CD4-positive, alpha-beta T cell treated with Interleukin-10 for 1 hour (primary cell): ENCODE measurements at regions not wholly inside any gene's neighbourhood (a gene's known extent, or its start where the extent isn't known, plus 50 kb on each side); places are given as distances from the start of the nearest gene placed in this dataset.

Source experiments
- DNase-seq: peaks from one replicate; pipeline ENCODE4 v3.0.0-alpha.2; 2020

DNA sequence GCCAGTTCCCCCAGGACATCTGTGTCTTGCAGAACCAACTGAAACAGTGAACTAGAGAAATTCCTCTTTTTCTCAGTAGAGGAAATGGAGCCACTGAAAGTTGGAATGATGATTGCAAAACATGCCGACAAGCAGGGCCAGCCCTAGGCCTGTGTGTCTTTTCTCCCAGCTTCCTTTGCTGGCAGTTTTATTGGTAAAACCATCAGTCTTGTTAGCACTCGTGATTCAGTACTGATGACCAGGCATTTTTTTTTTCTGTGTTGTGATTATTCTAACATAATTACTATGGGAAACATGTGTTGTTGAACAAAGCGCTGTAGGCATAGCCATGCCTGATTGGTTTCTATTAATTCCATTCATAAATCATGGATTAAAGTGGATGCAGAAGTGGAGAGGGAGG, 620.7 kb downstream of the AACS start:
- no peak for DNase-seq

DNA sequence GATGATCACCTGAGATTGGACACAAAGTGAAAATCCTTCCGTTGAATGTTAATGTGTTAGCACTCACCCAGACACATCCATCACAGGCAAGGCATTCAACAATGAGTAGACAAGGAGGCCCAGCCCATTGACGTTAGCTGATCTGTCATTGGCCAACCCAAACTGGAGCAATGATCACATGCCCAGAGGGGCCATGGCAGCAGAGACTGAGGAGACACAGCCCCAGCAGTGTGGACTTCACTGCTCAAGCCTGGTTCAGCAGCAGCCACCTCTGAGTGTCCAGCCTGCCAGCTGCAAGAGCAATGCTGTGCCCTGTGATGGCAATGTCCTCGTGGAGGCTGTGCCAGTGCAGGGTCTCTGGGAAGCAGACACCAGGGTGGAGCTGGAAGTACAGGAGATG, 622.2 kb downstream of the AACS start:
- DNase-seq = no peak

DNA sequence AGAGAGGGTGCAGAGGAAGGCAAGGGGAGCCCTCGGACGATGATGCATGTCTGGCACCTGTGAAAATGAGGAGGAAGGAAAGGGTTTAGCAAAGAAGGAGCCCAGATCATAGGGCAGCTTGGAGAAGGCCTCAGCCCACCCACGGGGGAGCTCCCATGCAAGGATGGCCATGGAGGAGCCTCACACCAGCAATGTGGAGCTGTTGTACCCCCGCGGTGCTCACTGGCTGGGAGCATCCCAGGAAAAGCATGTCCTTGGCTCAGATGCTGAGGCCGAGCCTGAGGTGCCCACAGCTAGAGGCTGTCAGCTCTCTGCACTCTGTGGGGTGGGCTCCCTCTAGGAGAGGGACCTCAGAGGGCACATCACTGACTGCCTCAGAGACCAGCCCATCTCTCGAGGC, 622.6 kb downstream of the AACS start:
- no peak for DNase-seq

DNA sequence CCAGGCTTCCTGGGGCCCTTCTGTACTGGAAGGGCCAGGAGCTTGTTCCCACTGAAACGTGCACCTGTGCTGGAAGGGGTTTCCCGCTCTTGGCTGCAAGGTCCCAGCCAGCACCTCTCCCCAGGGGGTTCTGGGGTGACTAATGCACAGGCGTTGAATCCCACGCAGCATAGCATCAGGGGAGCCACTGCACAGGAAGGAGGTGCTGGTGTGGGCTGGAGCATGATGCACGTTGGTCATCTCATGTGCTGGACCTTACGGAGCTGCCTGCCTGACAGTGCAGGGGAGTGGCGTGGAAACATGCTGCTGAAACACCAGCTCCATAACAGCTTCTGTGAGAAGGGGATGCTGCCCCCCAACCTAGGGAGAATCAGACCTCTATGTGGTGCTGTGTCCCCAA, 623.0 kb downstream of the AACS start:
- DNase-seq = no peak

DNA sequence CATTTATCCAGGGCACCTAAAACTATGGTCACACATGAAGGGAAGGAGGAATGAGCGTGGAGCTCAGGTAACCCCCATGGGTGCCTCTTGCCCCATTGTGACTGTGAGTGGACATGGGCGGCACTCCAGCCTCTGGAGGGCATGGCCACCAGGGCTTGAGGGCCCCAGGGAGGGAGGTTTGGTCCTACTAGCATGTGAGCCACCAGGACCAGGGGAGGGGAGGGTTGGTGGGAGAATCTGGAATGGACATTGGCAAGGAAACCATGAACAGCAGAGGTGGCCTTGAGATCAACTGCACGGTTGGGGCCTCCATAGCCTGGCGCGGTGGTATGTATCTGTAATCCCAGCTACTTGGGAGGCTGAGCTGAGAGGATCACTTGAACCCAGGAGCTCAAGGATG, 623.6 kb downstream of the AACS start:
- DNase-seq = no peak

DNA sequence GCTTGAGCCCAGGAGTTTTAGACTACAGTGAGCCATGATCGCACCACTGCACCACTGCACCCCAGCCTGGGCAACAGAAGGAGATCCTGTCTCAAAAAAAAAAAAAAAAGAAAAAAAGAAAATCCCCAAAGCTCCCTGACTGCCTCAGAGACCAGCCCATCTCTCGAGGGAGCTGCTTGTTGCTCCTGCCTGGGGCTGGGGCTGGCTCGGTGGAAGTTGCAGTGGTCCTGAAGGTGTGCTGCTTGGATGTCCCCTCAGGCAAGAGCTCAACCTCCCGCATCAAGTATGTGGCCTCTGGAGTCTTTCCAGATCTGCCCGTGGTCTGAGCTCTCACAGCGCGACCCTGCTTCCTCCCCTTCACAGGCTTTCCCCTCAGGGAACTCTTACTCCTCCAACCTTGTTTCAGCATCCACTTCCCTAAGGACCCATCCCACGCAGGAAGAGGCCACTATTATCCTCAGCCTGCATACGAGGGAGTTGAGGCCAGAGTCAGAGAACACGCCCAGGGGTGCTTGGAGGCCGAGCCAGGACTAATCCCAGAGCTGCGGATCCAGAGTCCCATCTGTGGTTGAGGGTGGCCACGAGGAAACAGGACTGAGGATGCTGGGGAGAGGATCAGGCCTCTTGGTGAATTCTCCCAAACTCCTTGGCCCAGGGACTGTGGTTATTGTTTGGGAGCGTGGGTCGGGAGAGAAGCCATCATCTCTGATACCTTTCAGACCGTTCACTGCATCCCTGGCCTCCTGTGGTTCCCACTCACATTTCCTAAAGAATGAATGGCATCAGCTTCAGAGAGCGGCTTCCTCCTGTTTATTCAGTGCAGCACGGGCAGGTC, 624.6 kb downstream of the AACS start:
- no peak for DNase-seq

DNA sequence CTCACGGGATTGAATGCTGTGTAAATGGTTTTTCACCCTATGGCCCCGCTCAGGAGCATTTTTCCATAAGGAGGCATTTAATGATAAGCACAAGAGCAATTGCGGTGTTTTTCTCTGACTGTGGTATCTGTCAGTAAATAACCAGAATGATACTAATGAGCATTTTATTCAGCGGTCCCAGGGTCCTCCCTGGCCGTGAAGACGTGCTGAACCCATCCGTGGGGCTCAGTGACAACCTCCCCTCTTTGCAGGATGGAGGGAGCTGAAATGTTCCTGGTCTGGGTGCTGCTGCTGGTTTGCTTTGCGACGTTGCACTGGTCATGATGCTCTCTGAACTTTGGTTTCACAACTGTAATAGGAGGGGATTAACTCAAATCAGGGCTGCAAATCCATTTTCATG, 625.6 kb downstream of the AACS start:
- DNase-seq = no peak

DNA sequence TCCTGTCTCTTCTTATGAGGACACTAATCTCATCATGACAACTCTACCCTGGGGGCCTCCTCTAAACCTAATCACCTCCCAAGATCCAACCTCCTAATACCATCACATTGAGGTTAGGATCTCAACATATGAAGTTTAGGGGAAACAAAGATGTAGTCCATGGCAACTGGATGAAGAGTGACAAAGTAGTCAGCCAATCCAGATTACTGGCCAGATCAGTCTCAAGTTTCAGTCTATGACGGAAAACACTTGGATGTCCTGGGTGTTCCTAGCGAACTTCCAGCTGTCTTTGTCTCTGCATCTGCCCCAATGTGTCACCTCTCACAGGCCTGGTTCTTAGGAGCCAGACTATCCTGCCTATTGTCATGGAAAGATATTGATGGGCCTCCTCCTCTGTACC, 630.8 kb downstream of the AACS start:
- DNase-seq = no peak

DNA sequence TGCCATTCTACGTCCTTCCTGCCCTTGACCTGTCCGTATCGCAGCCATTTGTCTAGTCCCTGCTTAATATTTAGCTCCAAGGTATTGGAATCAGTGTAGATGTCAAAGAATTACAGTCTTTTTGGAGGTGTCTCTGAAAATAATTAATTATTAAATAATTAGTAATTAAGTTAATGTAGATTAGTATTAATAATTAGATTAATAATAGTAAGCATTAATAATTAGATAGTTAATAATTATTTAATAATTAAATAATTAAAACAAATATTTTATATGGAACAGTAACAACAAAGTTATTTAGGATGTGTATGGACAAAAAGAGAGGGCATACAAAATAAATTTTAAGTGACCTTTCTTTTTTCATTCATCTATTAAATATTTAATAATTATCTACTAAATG, 639.6 kb downstream of the AACS start:
- DNase-seq = no peak

DNA sequence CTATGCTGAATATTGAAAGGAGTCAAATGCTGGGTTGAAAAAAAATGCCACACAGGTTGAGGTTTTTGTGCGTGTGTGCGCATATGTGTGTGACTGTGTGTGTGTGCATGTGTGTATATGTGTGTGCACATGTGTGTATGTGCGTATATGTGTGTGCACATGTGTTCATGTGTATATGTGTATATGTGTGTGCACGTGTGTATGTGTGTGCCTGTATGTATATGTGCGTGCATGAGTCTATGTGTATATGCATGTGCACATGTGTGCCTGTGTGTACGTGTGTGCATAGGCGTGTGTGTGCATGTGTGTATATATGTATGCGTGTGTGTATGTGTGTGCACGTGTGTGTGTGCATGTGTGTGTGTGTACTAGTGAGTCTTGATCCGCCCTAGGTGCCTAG, 655.7 kb downstream of the AACS start:
- DNase-seq = no peak

DNA sequence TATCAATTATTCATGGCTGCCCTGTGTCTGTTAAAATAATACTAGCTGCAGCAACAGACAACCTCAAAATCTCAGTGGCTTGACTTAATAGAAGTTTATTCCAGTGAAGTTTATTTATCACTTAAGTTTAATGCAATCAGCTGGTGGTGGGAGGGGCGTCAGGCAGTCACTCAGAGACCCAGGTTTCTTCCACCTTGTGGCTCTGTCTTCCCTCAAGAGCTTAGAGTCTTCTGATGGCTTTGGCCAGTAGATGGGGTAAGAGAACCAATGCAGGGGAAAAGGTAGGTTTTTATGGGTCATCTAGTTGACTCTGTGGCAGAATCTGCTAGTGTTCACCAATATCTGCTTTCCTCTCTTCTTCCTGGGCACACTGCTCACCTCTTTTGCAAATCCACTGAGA, 668.9 kb downstream of the AACS start:
- DNase-seq = no peak

DNA sequence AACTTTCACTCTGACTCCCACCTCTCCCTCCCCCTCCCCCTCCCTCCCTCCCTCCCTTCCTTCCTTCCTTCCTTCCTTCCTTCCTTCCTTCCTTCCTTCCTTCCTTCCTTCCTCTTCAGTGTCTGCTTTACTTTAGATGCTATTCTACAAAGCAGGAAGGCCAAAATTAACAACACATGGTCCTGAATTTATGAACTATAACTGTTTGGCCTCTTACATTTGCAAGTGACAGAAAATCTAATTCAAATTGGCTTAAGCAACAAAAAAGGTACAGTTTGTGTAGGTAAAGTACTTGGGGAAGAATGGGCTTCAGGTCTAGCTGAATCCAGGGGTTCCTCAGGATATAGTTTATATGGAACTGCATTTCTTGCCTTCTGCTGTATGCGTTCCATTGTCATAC, 673.0 kb downstream of the AACS start:
- no peak for DNase-seq

DNA sequence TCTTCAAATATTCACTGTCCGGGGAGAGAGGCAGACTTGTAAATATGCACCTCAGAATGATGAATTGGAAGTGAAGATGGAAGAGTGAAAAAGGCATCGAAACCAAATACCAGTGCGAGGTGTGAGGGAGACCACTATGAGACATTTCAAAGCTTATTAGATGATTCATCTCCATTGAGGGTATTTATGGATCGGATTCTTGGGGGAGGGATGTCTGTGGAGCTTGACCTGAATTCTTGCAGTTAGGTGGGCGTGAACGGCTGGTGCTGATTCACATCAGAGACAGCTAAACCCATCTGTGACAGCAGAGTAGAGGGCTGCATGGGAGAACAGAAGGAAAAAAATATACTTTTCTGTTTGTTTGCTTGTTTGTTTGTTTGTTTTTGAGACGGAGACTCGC, 677.2 kb downstream of the AACS start:
- DNase-seq = no peak

DNA sequence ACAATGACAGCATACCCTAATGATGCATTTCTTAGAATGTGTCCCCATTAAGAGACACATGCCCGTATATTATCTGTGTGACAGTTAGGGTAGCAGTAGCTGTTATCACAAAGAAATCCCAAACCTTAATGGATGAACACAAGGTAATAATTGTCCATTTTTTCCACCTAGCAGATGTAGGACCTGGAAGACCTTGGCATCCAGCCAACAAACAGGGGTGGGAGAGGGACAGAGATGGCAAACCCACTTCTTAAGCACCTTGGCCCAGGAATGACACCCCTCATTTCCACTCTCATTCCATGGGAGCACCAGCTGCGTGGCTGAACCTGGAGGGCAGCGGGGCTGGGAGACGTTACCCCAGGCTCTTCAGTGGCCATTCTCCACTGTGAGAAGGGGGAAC, 679.0 kb downstream of the AACS start:
- DNase-seq = no peak

DNA sequence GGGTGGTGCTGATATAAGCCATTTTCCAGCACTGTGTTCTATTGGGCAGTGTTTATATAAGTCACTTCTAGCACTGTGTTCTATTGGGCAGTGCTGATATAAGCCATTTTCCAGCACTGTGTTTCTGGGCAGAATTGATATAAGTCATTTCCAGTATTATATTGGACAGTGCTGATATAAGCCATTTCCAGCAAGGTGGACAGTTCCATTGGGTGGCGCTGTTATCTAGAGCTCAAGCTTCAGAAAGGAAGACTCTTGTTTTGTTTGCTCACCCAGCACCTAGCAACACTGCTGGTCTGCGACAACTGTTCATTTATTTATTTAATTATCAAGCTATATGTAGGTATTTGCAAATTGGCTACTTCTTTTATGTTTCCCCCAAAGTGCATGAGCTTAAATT, 690.3 kb downstream of the AACS start:
- DNase-seq = no peak

DNA sequence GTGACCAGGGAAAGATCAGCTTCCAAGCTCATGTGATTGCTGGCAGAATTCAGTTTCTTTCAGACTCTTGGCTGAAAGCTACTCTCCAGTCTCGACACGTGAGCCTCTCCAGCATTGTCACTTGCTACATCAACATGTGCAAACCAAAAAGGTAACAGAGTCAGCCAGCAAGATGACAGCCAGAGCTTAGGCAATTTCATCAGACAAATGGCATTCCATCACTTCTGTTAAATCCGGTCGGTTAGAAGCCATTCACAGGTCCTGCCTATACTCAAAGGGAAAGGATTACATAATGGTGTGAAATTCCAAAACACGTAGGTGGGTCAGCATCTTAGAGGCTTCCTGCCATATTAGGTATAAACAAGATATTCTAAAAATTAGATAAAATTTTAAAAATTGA, 700.9 kb downstream of the AACS start:
- no peak for DNase-seq

DNA sequence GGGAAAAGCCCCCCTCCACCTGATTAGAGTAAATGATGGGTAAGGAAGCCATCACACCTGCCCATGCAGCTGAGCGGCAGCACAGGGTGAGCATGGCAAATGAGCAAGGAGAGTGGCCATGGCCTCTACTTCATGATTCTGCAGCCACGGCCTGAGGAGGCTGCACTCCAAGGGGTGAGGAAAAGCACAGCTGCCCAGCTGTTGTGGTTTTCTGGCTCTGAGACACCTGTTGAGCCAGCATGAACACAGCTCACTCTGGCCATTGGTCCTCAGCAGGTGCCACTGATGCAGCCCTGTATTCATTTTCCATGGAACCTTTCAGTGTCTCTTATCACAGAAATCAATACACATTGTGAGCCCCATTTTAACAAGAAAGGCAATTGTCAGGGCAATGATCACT, 707.2 kb downstream of the AACS start:
- no peak for DNase-seq

DNA sequence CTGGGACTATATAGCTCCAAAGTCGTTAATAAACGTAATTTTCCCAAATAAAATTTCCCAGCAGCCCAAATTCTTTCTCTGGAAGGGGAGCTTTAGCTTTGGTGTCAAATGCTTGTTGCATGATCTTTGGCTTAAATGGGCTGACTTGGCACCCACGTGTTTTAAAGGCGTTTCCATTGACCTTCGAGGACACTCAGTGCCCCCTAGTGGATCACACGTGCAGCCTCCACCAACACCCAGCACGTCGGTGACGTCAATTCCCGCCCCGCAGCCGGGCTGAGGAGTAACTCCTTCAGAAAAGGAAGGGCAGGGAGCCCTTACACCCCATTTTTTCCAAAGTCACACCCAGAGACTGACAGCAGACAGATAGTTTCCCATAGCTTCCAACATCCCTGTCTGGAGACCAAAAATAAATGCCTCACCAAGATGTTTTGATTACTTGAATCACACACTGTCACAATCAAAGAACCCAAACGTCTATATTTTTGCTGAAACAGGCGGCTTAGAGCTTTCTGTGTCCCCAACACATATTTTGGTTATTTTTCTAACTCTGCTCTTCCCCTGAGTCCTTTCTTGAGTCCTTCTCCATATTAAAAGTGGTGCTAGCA, 707.9 kb downstream of the AACS start:
- no peak for DNase-seq

DNA sequence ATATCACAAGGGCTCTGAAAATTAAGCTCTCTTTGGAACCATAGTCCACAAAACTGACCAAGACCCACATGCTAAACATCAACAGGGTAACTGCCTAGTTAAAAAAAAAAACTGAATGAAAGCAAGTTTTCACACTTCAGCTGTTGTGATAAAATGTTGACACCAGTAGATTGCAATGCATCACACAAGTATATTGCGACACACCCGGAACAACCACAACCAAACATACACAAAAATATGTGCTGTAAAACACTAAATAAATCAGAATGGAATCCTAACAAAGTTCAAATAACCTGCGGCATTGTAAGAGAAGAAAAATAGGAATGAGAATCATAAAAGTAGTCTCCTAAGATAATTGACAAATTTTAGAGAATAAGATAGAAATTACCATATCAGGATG, 710.3 kb downstream of the AACS start:
- no peak for DNase-seq

DNA sequence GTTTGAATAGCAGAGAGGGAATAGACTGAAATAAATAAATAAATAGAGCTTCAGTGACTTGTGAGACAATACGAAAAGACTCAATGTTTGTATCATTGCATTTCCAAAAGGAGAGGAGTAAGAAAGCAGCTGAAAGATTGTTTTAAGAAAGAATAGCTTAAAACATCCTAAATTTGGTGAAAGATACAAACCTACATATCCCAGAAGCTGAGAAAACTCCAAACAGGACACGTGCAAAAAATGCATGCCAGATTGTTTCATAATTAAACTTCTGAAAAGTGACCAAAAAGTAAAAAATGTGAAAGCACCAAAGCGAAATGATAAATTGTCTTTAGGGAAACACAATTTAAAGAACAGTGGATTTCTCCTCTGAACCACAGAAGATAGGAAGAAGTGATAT, 711.0 kb downstream of the AACS start:
- DNase-seq = no peak

DNA sequence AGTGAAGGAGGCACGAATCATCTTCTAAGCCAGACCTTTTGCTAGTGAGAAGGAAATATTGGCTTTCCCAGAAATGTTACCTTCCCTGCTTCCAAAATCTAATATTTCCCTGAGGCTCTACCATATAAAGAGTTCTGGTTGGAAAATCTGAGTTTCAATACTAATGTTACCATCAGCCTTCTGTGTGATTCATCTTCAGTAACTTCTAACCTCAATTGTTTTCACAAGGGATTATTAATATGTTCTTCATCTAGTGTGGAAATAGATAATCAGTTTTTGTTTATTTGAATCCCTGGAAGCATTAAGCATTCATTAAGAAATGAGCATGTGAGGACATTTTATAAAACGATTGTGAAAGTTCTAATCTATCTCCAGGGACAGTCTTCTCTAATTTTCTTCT, 720.9 kb downstream of the AACS start:
- DNase-seq = no peak

DNA sequence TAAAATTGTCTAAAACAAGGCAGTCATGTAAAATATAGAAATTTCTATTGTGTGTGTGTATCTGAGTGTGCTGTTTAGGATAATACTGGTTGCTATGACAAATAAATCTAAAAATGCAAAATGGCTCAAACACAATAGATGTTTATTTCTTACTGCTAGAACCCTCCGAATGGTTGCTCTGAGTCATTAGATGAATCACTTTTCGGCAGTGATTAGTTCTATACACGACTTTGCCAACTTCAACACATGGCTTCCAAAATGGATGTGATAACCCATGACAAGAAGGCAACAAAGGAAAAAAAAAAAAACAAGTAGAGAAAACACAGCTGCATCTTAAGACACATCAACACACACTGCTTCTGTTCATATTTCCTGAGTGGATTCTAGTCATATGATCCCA, 729.2 kb downstream of the AACS start:
- no peak for DNase-seq

DNA sequence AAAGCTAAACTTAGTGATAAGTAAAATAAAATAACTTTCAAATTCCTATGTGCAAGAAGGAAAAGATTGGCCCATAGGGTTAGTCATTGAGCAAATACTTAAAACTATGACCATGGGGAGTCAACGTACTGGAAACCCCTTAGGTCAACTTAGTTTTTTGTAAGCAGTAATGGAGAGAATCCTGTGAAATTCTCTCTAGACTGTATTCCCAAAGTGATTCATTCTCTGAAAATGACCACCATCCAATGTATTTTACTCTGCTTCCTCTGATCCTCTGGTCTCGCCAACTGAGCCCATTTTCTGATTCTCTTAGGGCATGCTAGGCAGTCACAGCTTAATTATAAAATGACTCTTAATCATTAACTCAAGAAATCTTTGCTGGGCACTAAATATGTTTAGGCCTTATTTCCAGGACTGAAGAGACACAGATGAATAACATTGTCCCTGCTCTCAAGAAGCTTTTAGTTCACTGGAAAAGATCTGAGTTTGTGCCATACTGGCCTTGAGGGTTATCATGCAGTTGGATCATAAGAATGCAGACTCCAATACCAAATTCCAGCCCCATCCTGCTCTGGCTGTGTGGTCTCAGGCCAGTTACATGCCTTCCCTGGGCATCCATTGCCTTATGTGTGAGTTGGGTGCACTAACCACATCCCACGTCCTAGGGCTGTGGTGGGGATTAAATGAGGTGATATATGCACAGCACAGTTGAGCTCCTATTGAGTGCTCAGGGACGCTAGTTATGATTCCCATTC, 732.4 kb downstream of the AACS start:
- DNase-seq = no peak

DNA sequence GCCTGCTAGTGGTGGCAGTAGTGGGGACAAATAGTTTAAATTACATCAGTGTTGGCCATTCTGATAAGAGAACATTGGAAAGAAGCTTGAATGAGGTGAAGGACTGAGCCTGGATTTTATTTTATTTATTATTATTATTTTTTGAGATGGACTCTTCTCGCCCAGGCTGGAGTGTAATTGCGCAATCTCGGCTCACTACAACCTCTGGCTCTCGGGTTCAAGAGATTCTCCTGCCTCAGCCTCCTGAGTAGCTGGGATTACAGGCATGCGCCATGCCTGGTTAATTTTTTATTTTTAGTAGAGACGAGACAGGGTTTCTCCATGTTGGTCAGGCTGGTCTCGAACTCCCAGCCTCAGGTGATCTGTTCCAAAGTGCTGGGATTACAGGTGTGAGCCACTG, 739.4 kb downstream of the AACS start:
- DNase-seq = no peak
